ENCODE measurements at regions not wholly inside any gene's neighbourhood (a gene's known extent, or its start where the extent isn't known, plus 50 kb on each side); places are given as distances from the start of the nearest gene placed in this dataset.

- no peak for DNase-seq
Measured at GRCh38 chr2:223404616-223405015, 197.5 kb downstream of the SCG2 start.

- no peak for DNase-seq
Measured at GRCh38 chr2:223414646-223415045, 187.5 kb downstream of the SCG2 start.

DNA sequence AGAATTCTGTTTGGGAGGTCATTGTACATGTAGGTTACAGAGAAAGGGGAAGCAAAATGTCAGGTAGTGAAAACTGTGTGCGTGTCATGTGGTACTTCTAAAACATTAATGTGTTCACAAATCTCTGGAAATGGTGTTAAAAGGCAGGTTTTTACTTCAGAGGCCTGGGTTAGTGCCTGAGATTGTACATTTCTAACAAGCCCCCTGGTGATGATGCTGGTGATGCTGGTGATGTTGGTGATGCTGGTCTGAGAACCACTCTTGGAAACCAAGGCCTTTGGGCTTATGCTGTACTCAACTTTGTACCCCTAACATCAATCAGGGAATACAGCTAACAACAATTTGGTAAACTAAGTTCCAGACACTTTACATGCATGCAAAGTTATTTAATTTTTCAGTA is 187.1 kb downstream of the SCG2 start:
- DNase-seq = no peak

DNA sequence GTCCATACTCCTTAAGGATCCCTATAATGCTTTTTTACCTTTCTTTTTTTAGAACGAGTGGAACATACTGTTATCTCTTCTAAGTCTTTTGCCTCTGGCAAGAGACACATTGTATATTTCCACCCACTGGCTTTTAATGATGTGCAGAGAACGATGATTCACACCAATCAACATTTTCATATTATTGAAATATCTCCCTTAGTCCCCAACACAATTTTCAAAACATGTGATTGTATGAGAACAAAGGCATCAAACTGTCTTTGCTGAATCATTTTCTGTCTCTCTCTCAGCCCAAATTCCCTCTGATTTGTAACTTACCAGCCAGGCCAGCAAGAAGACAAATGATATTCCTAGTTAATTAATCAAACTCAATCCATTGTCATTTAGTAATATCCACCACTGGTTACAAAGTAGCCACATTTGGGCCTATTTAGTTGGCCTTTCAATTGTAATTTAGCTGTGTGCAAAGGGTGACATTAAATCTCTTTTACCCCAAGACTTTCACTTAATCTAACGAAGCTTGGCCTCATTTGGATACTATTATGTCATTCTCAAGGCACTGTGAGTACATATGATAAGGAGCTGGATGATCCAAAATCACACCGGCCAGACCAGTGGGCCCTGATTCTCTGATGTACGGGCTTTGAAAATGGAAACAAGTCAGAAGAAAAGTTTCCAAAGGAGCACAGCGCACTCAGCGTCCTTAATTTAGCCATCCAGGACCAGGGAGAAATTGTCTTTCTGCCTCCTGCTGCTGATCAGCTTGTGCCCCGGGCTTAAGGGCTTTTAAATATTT is 185.1 kb downstream of the SCG2 start:
- DNase-seq = no peak

DNA sequence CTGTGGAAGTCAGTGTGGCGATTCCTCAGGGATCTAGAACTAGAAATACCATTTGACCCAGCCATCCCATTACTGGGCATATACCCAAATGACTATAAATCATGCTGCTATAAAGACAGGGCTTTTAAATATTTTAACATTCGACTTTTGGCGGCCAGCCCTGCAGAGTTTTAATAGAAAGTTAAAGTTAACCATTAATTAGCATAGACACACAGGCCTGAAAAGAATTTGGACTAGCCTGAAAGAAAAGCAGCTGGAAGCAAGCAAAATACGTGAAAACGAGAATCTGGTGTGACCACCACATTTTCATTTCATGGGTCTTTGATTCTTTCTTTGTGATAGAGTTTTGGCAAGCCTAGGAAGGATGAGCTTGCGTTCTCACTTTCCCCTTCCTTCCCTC is 184.0 kb downstream of the SCG2 start:
- DNase-seq = no peak

DNA sequence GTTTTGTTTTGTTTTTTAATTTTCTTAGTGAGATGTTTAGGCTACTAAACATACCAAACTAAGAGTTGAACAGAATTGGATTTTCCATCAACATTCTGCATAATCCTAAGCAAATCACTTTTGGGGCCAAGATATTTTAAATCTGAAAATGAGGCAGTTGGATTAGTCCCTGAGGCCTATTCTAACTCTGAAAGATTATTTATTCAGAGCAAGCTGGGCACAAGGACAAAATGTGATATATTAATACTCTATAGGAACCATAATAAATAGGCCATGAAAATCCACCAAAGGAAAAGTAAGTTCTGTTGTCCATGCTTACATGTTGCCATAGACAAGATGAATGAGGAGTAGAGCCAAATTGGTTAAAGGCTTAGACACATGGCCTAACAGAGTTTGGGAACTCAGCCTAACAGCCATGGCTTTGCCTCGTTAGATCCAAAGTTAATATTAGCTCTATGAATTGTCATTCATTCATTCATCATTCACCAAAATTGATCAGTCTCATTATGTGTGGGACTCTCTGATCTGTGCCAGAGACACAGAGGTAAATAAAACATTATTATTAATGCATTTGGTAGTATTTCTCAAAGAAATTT is 183.5 kb downstream of the SCG2 start:
- no peak for DNase-seq

- DNase-seq = no peak
Measured at GRCh38 chr2:223420048-223420447, 182.1 kb downstream of the SCG2 start.

DNA sequence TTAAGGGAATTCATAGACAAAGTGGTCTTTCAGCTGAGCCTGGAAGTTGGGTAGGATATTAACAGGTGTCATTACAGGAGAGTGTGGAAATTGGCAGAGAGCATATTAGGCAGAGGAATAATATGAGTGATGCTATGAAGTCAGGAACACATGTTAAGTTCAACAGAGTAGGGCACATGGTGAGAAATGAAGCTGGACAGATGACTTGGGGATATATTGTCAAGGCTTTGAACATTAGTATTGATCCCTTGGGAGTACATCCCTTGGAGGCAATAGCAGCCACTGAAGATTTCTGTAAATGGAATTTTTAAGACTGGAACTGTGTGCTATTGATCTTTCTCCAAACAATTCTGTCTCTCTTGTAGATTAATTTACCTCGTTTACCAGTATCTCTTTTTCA is 170.7 kb downstream of the SCG2 start:
- DNase-seq = no peak

- DNase-seq = no peak
Measured at GRCh38 chr2:223433461-223433860, 168.7 kb downstream of the SCG2 start.

GRCh38 chr2:223437788-223438187 is 164.4 kb downstream of the SCG2 start:
- DNase-seq = no peak

- no peak for DNase-seq
Measured at GRCh38 chr2:223439184-223439583, 163.0 kb downstream of the SCG2 start.

DNA sequence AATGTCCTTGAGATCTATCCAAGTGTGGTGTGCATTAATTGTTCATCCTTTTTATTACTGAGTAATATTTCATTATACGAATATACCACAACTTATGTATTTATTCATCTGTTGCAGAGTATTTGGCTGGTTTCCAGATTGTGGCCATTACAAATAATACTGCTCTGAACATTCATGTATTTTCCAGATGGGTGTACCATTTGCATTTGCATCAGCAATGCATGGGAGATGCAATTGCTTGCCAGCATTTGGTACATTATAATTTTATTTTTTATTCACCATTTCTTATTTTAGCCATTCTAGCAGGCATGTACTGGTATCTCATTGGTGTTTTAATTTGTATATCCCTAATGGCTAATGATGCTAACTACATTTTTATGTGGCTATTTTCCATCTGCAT is 162.4 kb downstream of the SCG2 start:
- DNase-seq = no peak

DNA sequence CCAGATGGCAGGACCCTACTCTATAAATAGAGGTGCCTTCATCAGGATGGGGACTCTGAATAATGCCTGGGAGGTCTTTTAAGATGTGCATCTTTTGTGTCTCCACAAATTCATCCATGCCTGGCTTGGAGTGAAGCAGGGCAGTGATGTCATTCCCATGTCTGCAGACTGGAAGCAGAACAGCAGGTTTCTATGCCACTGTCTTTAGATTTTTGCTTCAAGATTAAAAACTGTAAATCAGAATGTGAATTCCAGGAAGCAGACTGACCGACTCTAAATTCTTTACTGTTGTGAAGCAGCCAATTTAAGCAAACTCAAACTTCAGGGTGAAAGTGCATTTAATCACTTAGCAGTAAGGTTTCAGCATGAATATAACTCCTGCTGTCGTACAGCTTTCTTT is 159.3 kb downstream of the SCG2 start:
- DNase-seq = no peak

- no peak for DNase-seq
Measured at GRCh38 chr2:223450246-223450645, 151.9 kb downstream of the SCG2 start.

DNA sequence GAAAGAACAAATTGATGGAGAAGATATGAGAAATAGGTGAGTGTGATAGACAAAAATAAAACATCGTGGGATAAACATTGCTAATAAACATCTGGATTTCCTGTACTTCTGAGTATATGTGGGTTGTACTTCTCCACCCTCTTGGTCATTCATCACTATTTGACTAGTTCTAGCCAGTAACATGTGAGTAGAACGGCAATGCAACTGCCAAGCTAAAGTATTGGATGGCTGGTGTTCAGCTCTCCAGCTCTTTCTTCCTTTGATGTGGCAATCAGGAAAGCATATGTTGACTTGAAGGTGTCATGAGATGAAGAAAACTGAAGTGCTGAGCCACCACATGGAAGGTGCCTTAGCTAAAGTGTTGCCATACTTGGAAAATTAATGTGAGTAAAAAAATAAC is 144.9 kb downstream of the SCG2 start:
- no peak for DNase-seq

DNA sequence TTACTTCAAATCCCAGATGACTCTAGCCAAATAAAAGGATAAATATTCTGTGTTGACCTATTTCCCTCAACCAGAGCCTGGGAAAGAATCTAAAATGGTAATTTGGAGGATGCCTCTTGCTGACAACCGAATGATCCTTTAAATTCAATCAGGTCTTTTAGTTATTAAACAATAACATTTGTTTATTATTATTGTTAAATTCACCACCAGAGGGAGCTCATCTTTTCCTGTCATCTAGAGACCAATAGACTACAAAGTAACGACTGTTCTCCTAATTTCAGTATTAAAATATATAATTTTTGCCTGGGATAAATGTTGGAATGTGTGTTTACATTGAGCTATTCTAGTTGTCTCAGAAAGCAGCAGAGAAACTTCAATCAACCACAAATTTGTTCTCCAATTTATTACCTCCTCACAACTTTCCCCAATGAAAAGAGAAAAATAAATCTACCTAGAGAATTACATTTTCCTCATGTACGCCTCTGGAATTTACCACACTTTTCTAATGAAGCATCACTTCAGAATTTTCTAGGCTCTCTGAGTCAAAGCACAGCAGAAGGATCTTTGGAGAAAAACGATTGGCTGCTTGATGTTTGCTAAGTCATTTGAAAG is 142.7 kb downstream of the SCG2 start:
- DNase-seq = no peak

- DNase-seq = no peak
Measured at GRCh38 chr2:223460209-223460608, 142.0 kb downstream of the SCG2 start.

DNA sequence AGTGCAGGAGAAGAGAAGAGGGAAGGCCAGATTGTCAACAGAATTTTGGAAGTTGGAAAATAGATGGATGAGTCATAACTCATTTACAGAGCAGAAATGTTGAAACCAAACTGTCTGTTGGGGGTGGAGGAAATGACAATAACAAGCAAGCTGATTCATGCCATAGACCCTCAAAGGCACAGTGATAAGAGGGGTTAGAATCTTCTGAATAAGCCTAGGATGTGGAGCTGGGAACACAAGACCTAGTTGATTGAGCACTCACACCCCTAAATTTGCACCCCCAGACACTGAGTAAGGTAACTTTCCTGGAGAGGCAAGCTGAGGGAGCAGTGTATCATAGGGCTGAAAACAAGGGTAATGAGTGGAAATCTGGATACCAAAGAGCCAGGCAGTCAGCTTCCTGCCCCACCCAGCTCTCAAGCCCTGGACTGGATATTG is 141.4 kb downstream of the SCG2 start:
- no peak for DNase-seq

GRCh38 chr2:223464071-223464470 is 138.1 kb downstream of the SCG2 start:
- DNase-seq = no peak

DNA sequence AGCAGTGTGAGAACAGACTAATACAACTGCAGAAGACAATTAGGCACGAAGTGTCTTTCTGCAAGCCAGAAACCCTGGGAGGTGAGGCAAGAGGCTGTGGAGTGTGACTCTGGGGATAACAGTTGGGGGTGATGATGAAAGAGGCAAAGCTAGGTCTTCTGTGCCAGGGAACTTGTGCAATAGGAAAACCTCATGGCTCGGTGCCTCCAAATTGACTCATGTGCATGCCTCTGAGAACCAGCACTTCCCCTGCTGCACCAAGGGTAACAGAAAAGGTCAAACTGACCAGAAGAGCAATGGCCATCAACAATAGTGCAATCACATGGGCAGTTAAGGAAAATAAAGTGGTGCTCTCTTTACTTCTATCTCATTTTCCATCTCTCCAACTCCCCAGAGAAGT is 136.4 kb downstream of the SCG2 start:
- DNase-seq = peak; percentile 3

DNA sequence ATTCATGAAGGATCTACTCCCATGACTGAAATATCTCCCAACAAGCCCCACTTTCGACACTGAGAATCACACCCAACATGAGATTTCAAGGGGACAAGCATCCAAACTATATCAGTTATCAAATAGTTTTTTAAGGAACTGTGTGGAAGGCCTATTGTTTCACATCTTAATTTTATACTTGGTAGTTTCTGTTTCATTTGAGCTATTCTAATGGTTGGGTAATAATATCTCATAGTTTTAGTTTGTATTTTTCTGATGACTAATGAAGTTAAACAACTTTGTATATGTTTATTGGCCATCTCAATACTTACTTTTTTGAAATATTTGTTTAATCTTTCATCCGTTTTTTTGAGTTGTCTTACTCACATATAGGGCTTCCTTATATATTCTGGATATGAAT is 135.0 kb downstream of the SCG2 start:
- DNase-seq = no peak

DNA sequence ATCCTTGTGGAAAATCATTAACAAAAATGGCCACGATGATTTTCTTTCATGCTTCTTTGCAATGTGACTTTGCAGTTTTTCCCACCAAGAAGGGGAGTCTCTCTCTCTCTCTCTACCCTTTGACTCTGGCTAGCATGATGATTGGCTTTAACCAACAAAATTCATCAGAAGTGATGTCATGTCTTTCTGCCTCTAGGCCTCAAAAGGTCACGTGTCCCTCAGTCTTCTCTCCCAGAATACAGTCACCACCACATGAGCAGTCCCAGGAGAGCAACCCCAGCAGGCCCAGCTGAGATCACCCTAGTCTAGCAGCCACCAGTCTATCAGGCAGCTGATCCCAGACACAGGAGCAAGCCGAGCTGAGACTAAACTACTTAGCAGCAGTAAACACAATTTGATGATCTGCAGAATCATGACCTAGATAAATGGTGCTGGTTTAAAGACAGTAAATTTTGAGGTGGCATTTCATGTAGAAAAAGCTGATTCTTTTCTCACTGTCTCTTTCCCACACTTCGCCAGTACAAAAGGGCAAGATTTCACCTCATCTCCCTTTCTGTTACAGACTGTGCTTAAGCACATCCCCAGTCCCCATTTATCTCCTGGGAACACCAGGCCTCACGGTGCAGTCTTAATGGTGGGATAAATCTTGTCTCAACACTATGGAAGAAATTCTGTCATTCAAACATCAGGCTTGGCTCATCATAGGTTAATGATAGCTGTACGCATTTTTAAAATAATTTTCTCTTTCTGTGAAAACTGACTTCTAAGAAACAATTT is 132.7 kb downstream of the SCG2 start:
- no peak for DNase-seq

GRCh38 chr2:223470602-223471001 is 131.6 kb downstream of the SCG2 start:
- no peak for DNase-seq

GRCh38 chr2:223472771-223473170 is 129.4 kb downstream of the SCG2 start:
- no peak for DNase-seq
